ENCODE measurements at regions not wholly inside any gene's neighbourhood (a gene's known extent, or its start where the extent isn't known, plus 50 kb on each side); places are given as distances from the start of the nearest gene placed in this dataset.

GRCh38 chr4:45985038-45985437 is 138.8 kb downstream of the GABRG1 start:
- DNase-seq = no peak

GRCh38 chr4:45971108-45971507 is 152.7 kb downstream of the GABRG1 start:
- no peak for DNase-seq

- no peak for DNase-seq
Measured at GRCh38 chr4:45957353-45957752, 166.5 kb downstream of the GABRG1 start.

GRCh38 chr4:45954276-45954675 is 169.6 kb downstream of the GABRG1 start:
- DNase-seq = no peak

- DNase-seq = no peak
Measured at GRCh38 chr4:45951153-45951552, 172.7 kb downstream of the GABRG1 start.

GRCh38 chr4:45946699-45947098 is 177.2 kb downstream of the GABRG1 start:
- no peak for DNase-seq

GRCh38 chr4:45944000-45944399 is 179.9 kb downstream of the GABRG1 start:
- no peak for DNase-seq

- no peak for DNase-seq
Measured at GRCh38 chr4:45939056-45939455, 184.8 kb downstream of the GABRG1 start.

- no peak for DNase-seq
Measured at GRCh38 chr4:45931154-45931553, 192.7 kb downstream of the GABRG1 start.

- DNase-seq = no peak
Measured at GRCh38 chr4:45927641-45928040, 196.2 kb downstream of the GABRG1 start.

GRCh38 chr4:45925809-45926208 is 198.0 kb downstream of the GABRG1 start:
- DNase-seq = no peak

GRCh38 chr4:45920861-45921260 is 203.0 kb downstream of the GABRG1 start:
- DNase-seq = no peak

- DNase-seq = no peak
Measured at GRCh38 chr4:45910511-45910910, 213.3 kb downstream of the GABRG1 start.

GRCh38 chr4:45897946-45898585 is 225.8 kb downstream of the GABRG1 start:
- DNase-seq = no peak

- DNase-seq = no peak
Measured at GRCh38 chr4:45883421-45883820, 240.4 kb downstream of the GABRG1 start.

- DNase-seq = no peak
Measured at GRCh38 chr4:45876235-45876890, 247.5 kb downstream of the GABRG1 start.

- no peak for DNase-seq
Measured at GRCh38 chr4:45869184-45869583, 254.7 kb downstream of the GABRG1 start.

GRCh38 chr4:45865781-45866180 is 258.1 kb downstream of the GABRG1 start:
- DNase-seq = no peak

- DNase-seq = no peak
Measured at GRCh38 chr4:45855857-45856256, 268.0 kb downstream of the GABRG1 start.

GRCh38 chr4:45846016-45846415 is 277.8 kb downstream of the GABRG1 start:
- no peak for DNase-seq

- no peak for DNase-seq
Measured at GRCh38 chr4:45841791-45842190, 282.1 kb downstream of the GABRG1 start.

- no peak for DNase-seq
Measured at GRCh38 chr4:45831692-45832091, 292.2 kb downstream of the GABRG1 start.

GRCh38 chr4:45803994-45804393 is 319.9 kb downstream of the GABRG1 start:
- DNase-seq = no peak

- DNase-seq = no peak
Measured at GRCh38 chr4:45795135-45795534, 328.7 kb downstream of the GABRG1 start.

- no peak for DNase-seq
Measured at GRCh38 chr4:45778514-45778913, 345.3 kb downstream of the GABRG1 start.
